Esophagus squamous epithelium (tissue), 5 donors: ENCODE measurements at regions not wholly inside any gene's neighbourhood (a gene's known extent, or its start where the extent isn't known, plus 50 kb on each side); places are given as distances from the start of the nearest gene placed in this dataset.

ENCODE experiments used
- DNase-seq: peaks from one replicate; lab custom pipeline; 2025; lab: John Stamatoyannopoulos, UW
- H3K27ac ChIP-seq, 4 donors: fragments of 200-600 bp; sonication (generic); one replicate each; pipeline ENCODE4 v1.5.1; 2016 to 2019; ENCODE audit warnings: mild to moderate bottlenecking in 1 of 4
- H3K27me3 ChIP-seq, 4 donors: fragments of 200-600 bp; sonication (generic); 1 replicate in 3 of 4; 2 replicates in 1 of 4; pipeline versions ENCODE4 v1.5.1 to v1.6.0; 2017 to 2021; ENCODE audit warnings: antibody characterized with exemption in 1 of 4
- H3K36me3 ChIP-seq, 3 donors: fragments of 200-600 bp; sonication (generic); one replicate each; pipeline ENCODE4 v1.5.1; 2016 to 2019
- H3K4me1 ChIP-seq, 3 donors: fragments of 200-600 bp; sonication (generic); one replicate each; pipeline ENCODE4 v1.5.1; 2017 to 2019
- H3K4me3 ChIP-seq, 4 donors: fragments of 200-600 bp; sonication (generic); 1 replicate in 3 of 4; 2 replicates in 1 of 4; pipeline ENCODE4 v1.5.1; 2016 to 2019; ENCODE audit warnings: mild to moderate bottlenecking in 2 of 4, moderate library complexity in 1 of 4
- H3K9me3 ChIP-seq, 3 donors: fragments of 200-600 bp; sonication (generic); one replicate each; pipeline ENCODE4 v1.5.1; 2016 to 2019
- POLR2A ChIP-seq, 4 donors: fragments of 450-650 bp; IDR thresholded peaks; one replicate each; pipeline ENCODE4 v1.6.1; 2017; ENCODE audit warnings: antibody characterized with exemption in 4 of 4, mild to moderate bottlenecking in 4 of 4, moderate library complexity in 3 of 4
- WGBS, 2 donors: methylation state at CpG; one replicate each; pipeline ENCODE4 v1.1.5; 2018; 5-methylcytosine and 5-hydroxymethylcytosine counted together
- intact Hi-C: fragments of 100-400 bp; cut with DNase I; formaldehyde crosslinking; loops from one replicate; pipeline ENCODE4 v1.15.0; 2022
- TF ChIP-seq, protein P1 (sequence below), 6 experiments: fragments of 450-650 bp in 4 of 6; fragments of 200-600 bp in 2 of 6; sonication (generic) in 2 of 6; IDR thresholded peaks; one replicate each; pipeline ENCODE4 v1.5.1; 2016 to 2019; ENCODE audit warnings: antibody characterized with exemption in 6 of 6, mild to moderate bottlenecking in 4 of 6, moderate library complexity in 4 of 6
- donor health status: DM: yes; HTN: yes; CAD: no.

- Histone ChIP-seq H3K27ac (peak overlapping the region in 2 of 4 donors; percentile 53 to 65), H3K36me3 (no peaks in the 10 kb centered on the region), H3K9me3 (no peaks in the 10 kb centered on the region), H3K4me3 (peak overlapping the region in 2 of 4 donors; percentile 18 to 28), H3K27me3 (no peaks in the 10 kb centered on the region), H3K4me1 (peaks cover 3 to 17% (median 5%) of the 10 kb centered on the region in 3 donors)
- intact Hi-C loops, result loop anchor here (10.0 kb wide), 1 partner anchor 216 kb away; the partner anchor contains the start of genes NR2F1 and NR2F1-AS1
- TF ChIP-seq POLR2A (IDR thresholded peaks at IDR 0.05), result no peak
- TF ChIP-seq, protein P1, sequence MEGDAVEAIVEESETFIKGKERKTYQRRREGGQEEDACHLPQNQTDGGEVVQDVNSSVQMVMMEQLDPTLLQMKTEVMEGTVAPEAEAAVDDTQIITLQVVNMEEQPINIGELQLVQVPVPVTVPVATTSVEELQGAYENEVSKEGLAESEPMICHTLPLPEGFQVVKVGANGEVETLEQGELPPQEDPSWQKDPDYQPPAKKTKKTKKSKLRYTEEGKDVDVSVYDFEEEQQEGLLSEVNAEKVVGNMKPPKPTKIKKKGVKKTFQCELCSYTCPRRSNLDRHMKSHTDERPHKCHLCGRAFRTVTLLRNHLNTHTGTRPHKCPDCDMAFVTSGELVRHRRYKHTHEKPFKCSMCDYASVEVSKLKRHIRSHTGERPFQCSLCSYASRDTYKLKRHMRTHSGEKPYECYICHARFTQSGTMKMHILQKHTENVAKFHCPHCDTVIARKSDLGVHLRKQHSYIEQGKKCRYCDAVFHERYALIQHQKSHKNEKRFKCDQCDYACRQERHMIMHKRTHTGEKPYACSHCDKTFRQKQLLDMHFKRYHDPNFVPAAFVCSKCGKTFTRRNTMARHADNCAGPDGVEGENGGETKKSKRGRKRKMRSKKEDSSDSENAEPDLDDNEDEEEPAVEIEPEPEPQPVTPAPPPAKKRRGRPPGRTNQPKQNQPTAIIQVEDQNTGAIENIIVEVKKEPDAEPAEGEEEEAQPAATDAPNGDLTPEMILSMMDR (IDR thresholded peaks at IDR 0.05), result peak in 5 of 6 experiments; percentile 39 to 83 (median 71)
- 8 to 15% methylated on average over 2 of the region's 2 CpGs for WGBS, 2 donors
- DNase-seq, result no peak
Measured at GRCh38 chr5:93800988-93801811, 59.8 kb upstream of the POU5F2 start.

DNA sequence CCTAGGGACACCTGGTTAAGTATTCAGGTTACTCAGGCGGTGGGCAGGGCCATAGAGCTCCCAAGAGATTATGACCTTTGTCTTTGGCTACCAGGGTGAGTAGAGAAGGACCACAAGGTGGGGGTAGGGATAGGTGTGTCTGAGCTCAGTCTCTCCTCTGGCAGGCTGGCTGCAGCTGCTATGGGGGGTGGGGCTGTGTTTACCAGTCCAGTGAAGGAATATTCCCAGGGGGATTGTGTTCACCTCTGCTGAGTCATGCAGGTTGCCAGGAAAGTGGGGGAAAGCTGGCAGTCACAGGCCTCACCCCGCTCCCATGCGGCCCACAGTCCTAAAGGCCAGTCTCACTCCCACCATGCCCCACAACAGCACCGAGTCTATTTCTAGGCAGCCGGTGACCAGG, 53.6 kb upstream of the POU5F2 start:
- TF ChIP-seq POLR2A (IDR thresholded peaks at IDR 0.05), result no peak
- TF ChIP-seq, protein P1 (IDR thresholded peaks at IDR 0.05), result no peak
- 78 to 100% methylated on average over 2 to 5 of the region's 5 CpGs for WGBS, 2 donors
- Histone ChIP-seq H3K36me3 (peaks cover 0 to 12% (median 0%) of the 10 kb centered on the region in 3 donors), H3K4me1 (peaks cover 0 to 49% (median 14%) of the 10 kb centered on the region in 3 donors), H3K4me3 (no peak overlapping the region), H3K27ac (peak overlapping the region in 1 of 4 donors; percentile 4), H3K27me3 (no peaks in the 10 kb centered on the region), H3K9me3 (no peaks in the 10 kb centered on the region)
- intact Hi-C loops, result loop anchor here (10.0 kb wide), 1 partner anchor 190 kb away; no protein-coding TSS in a partner anchor
- no peak for DNase-seq

DNA sequence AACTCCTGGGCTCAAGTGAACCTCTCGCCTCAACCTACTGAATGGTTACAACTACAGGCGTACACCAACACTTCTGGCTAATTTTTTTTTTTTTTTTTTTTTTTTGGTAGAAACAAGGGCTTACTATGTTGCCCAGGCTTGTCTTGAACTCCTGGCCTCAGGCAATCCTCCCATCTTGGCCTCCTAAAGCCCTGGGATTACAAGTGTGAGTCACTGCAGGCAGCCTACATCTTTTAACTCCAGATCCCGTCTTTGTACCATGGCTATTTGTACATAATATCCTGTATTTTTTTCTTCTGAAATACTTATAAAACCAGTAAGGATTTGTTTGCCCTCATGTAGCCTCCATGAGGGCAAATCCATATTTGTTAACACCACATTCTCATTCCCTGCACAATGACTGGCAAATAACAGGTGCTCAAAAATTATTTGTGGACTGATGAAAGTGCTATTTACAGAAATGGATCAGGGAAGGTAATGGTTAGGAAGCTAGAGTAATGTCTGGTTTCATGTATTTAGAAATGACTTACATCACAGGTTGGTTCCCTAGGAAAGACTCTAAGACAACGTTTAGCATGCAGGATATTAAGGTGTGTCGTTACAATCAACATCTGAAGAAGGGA, 51.9 kb upstream of the POU5F2 start:
- DNase-seq, result no peak
- Histone ChIP-seq H3K27me3 (no peaks in the 10 kb centered on the region), H3K36me3 (peaks cover 0 to 12% (median 0%) of the 10 kb centered on the region in 3 donors), H3K4me3 (no peak overlapping the region), H3K9me3 (no peaks in the 10 kb centered on the region), H3K4me1 (peaks cover 0 to 61% (median 18%) of the 10 kb centered on the region in 3 donors), H3K27ac (peak overlapping the region; percentile 27 to 67 (median 58))
- TF ChIP-seq POLR2A (IDR thresholded peaks at IDR 0.05), result no peak
- TF ChIP-seq, protein P1 (IDR thresholded peaks at IDR 0.05), result no peak
- intact Hi-C loops, result loop anchor here (10.0 kb wide), 1 partner anchor 188 kb away; no protein-coding TSS in a partner anchor
- 43 to 56% methylated on average over 5 of the region's 5 CpGs for WGBS, 2 donors

DNA sequence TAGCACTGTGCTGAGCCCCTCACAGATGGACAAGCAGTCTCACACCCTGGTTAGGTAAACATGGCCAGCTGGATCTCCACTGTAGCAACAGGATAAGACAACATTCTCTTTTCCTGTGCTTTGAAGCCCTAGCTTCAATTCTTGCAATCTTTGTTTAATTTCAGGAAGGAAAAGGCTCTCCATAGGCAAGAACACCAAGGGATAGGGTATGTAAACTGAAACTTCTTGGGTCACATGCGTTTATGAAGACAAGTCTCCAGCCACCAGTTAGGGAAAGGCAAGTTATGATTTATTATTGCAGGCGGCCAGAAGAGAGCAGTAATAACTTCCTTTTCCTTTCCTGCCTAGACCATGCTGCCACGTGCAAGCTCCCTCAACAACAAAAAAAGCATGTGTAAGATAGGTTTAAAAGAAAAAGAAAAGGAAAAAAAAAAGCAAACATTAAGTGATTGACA, 50.1 kb upstream of the POU5F2 start:
- no peak for DNase-seq

More for the DNA sequence above, 50.1 kb upstream of the POU5F2 start:
- Histone ChIP-seq H3K36me3 (peaks cover 0 to 12% (median 0%) of the 10 kb centered on the region in 3 donors), H3K27me3 (no peaks in the 10 kb centered on the region), H3K4me3 (no peak overlapping the region), H3K4me1 (peaks cover 0 to 61% (median 18%) of the 10 kb centered on the region in 3 donors), H3K9me3 (no peaks in the 10 kb centered on the region), H3K27ac (peak overlapping the region in 2 of 4 donors; percentile 3 to 54)
- 17 to 18% methylated on average over 3 of the region's 3 CpGs for WGBS, 2 donors
- TF ChIP-seq, protein P1 (IDR thresholded peaks at IDR 0.05), result no peak
- TF ChIP-seq POLR2A (IDR thresholded peaks at IDR 0.05), result no peak
- intact Hi-C loops, result loop anchor here (10.0 kb wide), 1 partner anchor 187 kb away; no protein-coding TSS in a partner anchor
